ENCODE measurements at regions not wholly inside any gene's neighbourhood (a gene's known extent, or its start where the extent isn't known, plus 50 kb on each side); places are given as distances from the start of the nearest gene placed in this dataset.
A peak's percentile ranks its signal among the peaks of the same experiment; 100 is the strongest.
"Not testable (repeated sequence)": the region's sequence is repeated elsewhere in the genome, so short reads cannot be mapped to it uniquely, and the experiment has no call there.

- H3K27ac Mint-ChIP-seq, result no peak overlapping the region
- no peak for ATAC-seq (replicated peaks)
- peaks cover 4 to 7% of the 10 kb centered on the region in 2 donors for H3K27me3 Mint-ChIP-seq
- DNase-seq, result no peak
- H3K4me3 Mint-ChIP-seq, result no peak overlapping the region
- H3K4me1 Mint-ChIP-seq, result no peaks in the 10 kb centered on the region
- H3K36me3 Mint-ChIP-seq, result no peaks in the 10 kb centered on the region
- H3K9me3 Mint-ChIP-seq, result no peaks in the 10 kb centered on the region
These were observed 213.5 kb upstream of the PIEZO2 start for GRCh38 chr18:11362856-11363255.

- not testable (repeated sequence) for H3K4me1 Mint-ChIP-seq; H3K36me3 Mint-ChIP-seq; H3K27me3 Mint-ChIP-seq; DNase-seq; H3K4me3 Mint-ChIP-seq; ATAC-seq (replicated peaks); H3K9me3 Mint-ChIP-seq; H3K27ac Mint-ChIP-seq
These were observed 212.5 kb upstream of the PIEZO2 start for GRCh38 chr18:11361862-11362261.

- DNase-seq (no peak), ATAC-seq (replicated peaks) (no peak)
- Mint-ChIP-seq H3K4me3 (no peak overlapping the region), H3K27ac (no peak overlapping the region), H3K36me3 (no peaks in the 10 kb centered on the region), H3K27me3 (no peaks in the 10 kb centered on the region), H3K9me3 (no peaks in the 10 kb centered on the region), H3K4me1 (no peaks in the 10 kb centered on the region)
These were observed 208.3 kb upstream of the PIEZO2 start for GRCh38 chr18:11357678-11358077.

GRCh38 chr18:11344576-11344975, 195.2 kb upstream of the PIEZO2 start:
- H3K4me1 Mint-ChIP-seq; DNase-seq; H3K36me3 Mint-ChIP-seq; H3K27ac Mint-ChIP-seq; ATAC-seq (replicated peaks); H3K4me3 Mint-ChIP-seq; H3K27me3 Mint-ChIP-seq: not testable (repeated sequence)
- peaks cover 15% of the 10 kb centered on the region in 2 donors for H3K9me3 Mint-ChIP-seq

- DNase-seq, result no peak
- no peak overlapping the region for H3K4me3 Mint-ChIP-seq
- no peak for ATAC-seq (replicated peaks)
- H3K4me1 Mint-ChIP-seq, result no peaks in the 10 kb centered on the region
- H3K27me3 Mint-ChIP-seq, result no peaks in the 10 kb centered on the region
- H3K27ac Mint-ChIP-seq, result no peak overlapping the region
- peaks cover 11 to 15% of the 10 kb centered on the region in 2 donors for H3K9me3 Mint-ChIP-seq
- peaks cover 0 to 3% of the 10 kb centered on the region in 2 donors for H3K36me3 Mint-ChIP-seq
These were observed 193.7 kb upstream of the PIEZO2 start for GRCh38 chr18:11343096-11343495.

- not testable (repeated sequence) for ATAC-seq (replicated peaks); H3K4me3 Mint-ChIP-seq; H3K27ac Mint-ChIP-seq; H3K9me3 Mint-ChIP-seq; H3K27me3 Mint-ChIP-seq; H3K36me3 Mint-ChIP-seq; H3K4me1 Mint-ChIP-seq; DNase-seq
These were observed 192.7 kb upstream of the PIEZO2 start for GRCh38 chr18:11342115-11342514.

GRCh38 chr18:11339188-11339775, 189.9 kb upstream of the PIEZO2 start:
- Mint-ChIP-seq H3K27ac (no peak overlapping the region), H3K4me3 (no peak overlapping the region), H3K27me3 (peaks cover 0 to 6% of the 10 kb centered on the region in 2 donors), H3K36me3 (peaks cover 0 to 3% of the 10 kb centered on the region in 2 donors), H3K9me3 (peaks cover 5 to 7% of the 10 kb centered on the region in 2 donors), H3K4me1 (no peaks in the 10 kb centered on the region)
- ATAC-seq (replicated peaks) (no peak), DNase-seq (no peak)

- no peaks in the 10 kb centered on the region for H3K4me1 Mint-ChIP-seq
These were observed 186.9 kb upstream of the PIEZO2 start for GRCh38 chr18:11336241-11336640.

GRCh38 chr18:11327391-11328009, 178.1 kb upstream of the PIEZO2 start:
- Mint-ChIP-seq H3K4me3 (no peak overlapping the region), H3K4me1 (no peaks in the 10 kb centered on the region), H3K36me3 (no peaks in the 10 kb centered on the region), H3K27ac (no peak overlapping the region), H3K9me3 (no peaks in the 10 kb centered on the region), H3K27me3 (peaks cover 0 to 12% of the 10 kb centered on the region in 2 donors)
- DNase-seq (no peak), ATAC-seq (replicated peaks) (no peak)

More at GRCh38 chr18:11336241-11336640, 186.9 kb upstream of the PIEZO2 start:
- Mint-ChIP-seq H3K27ac (no peak overlapping the region), H3K27me3 (peaks cover 0 to 11% of the 10 kb centered on the region in 2 donors), H3K4me3 (no peak overlapping the region), H3K9me3 (no peaks in the 10 kb centered on the region), H3K36me3 (no peaks in the 10 kb centered on the region)
- ATAC-seq (replicated peaks) (no peak), DNase-seq (no peak)

GRCh38 chr18:11324956-11325882, 175.8 kb upstream of the PIEZO2 start:
- Mint-ChIP-seq H3K4me1 (no peaks in the 10 kb centered on the region), H3K9me3 (no peaks in the 10 kb centered on the region)

GRCh38 chr18:11324510-11324909, 175.1 kb upstream of the PIEZO2 start:
- Mint-ChIP-seq H3K9me3 (no peaks in the 10 kb centered on the region), H3K36me3 (no peaks in the 10 kb centered on the region), H3K27me3 (peaks cover 8 to 18% of the 10 kb centered on the region in 2 donors), H3K4me3 (no peak overlapping the region), H3K27ac (no peak overlapping the region), H3K4me1 (no peaks in the 10 kb centered on the region)
- ATAC-seq (replicated peaks) (no peak), DNase-seq (no peak)

More at GRCh38 chr18:11324956-11325882, 175.8 kb upstream of the PIEZO2 start:
- DNase-seq (no peak), ATAC-seq (replicated peaks) (peak; percentile 67)
- no peaks in the 10 kb centered on the region for H3K36me3 Mint-ChIP-seq
- H3K27ac Mint-ChIP-seq, result no peak overlapping the region
- H3K4me3 Mint-ChIP-seq, result no peak overlapping the region
- peaks cover 6 to 13% of the 10 kb centered on the region in 2 donors for H3K27me3 Mint-ChIP-seq

GRCh38 chr18:11323359-11323819, 174.0 kb upstream of the PIEZO2 start:
- Mint-ChIP-seq H3K9me3 (no peaks in the 10 kb centered on the region), H3K27ac (no peak overlapping the region), H3K4me3 (no peak overlapping the region), H3K27me3 (peaks cover 8 to 18% of the 10 kb centered on the region in 2 donors), H3K36me3 (no peaks in the 10 kb centered on the region), H3K4me1 (no peaks in the 10 kb centered on the region)
- DNase-seq (no peak), ATAC-seq (replicated peaks) (no peak)

- Mint-ChIP-seq H3K36me3 (no peaks in the 10 kb centered on the region), H3K9me3 (no peaks in the 10 kb centered on the region), H3K27me3 (peaks cover 8 to 18% of the 10 kb centered on the region in 2 donors)
These were observed 173.3 kb upstream of the PIEZO2 start for GRCh38 chr18:11322716-11323115.

GRCh38 chr18:11322006-11322405, 172.6 kb upstream of the PIEZO2 start:
- ATAC-seq (replicated peaks), result no peak
- H3K4me1 Mint-ChIP-seq, result no peaks in the 10 kb centered on the region
- peaks cover 8 to 17% of the 10 kb centered on the region in 2 donors for H3K27me3 Mint-ChIP-seq
- no peak for DNase-seq
- H3K4me3 Mint-ChIP-seq, result no peak overlapping the region
- H3K36me3 Mint-ChIP-seq, result no peaks in the 10 kb centered on the region
- H3K27ac Mint-ChIP-seq, result no peak overlapping the region
- no peaks in the 10 kb centered on the region for H3K9me3 Mint-ChIP-seq

More at GRCh38 chr18:11322716-11323115, 173.3 kb upstream of the PIEZO2 start:
- no peaks in the 10 kb centered on the region for H3K4me1 Mint-ChIP-seq
- DNase-seq (no peak), ATAC-seq (replicated peaks) (no peak)
- no peak overlapping the region for H3K27ac Mint-ChIP-seq
- no peak overlapping the region for H3K4me3 Mint-ChIP-seq

Data from stimulated activated naive B cell treated with anti-CD40 and anti-IgM and Interleukin-4, amounts not matched to agents 10 μg/mL and 1 μg/mL and 100 μg/mL, for 72 hours (primary cell).